CD14-positive monocyte (primary cell): ENCODE measurements at regions not wholly inside any gene's neighbourhood (a gene's known extent, or its start where the extent isn't known, plus 50 kb on each side); places are given as distances from the start of the nearest gene placed in this dataset.

Experiments
- DNase-seq, 3 donors: peaks; one replicate each; pipeline ENCODE4 v3.0.0-alpha.2; 2011 to 2022
- H2AFZ ChIP-seq: 2 replicates; pipeline ENCODE4 v1.6.0; 2012; ENCODE audit warnings: mild to moderate bottlenecking, low read depth, low read length, inconsistent platforms; ENCODE audit not compliant: insufficient read depth, poor library complexity, severe bottlenecking
- H3K27ac ChIP-seq, 2 donors: 1 replicate in 1 of 2; 2 replicates in 1 of 2; pipeline ENCODE4 v1.5.1; 2012 to 2013; ENCODE audit warnings: low read length in 2 of 2, control low read depth in 1 of 2, inconsistent platforms in 1 of 2, low read depth in 1 of 2, mild to moderate bottlenecking in 1 of 2
- H3K27me3 ChIP-seq, 2 donors: one replicate each; pipeline versions ENCODE4 v1.6.0 to v1.6.1; 2011 to 2013; ENCODE audit warnings: low read length in 2 of 2; ENCODE audit not compliant: control insufficient read depth in 2 of 2, insufficient read depth in 2 of 2
- H3K36me3 ChIP-seq, 2 donors: replicated peaks in 1 of 2; 1 replicate in 1 of 2; 2 replicates in 1 of 2; pipeline versions ENCODE4 v1.5.1 to v1.6.1; 2012 to 2013; ENCODE audit warnings: low read length in 2 of 2, control low read depth in 1 of 2, inconsistent platforms in 1 of 2, mild to moderate bottlenecking in 1 of 2; ENCODE audit not compliant: insufficient read depth in 2 of 2, control insufficient read depth in 1 of 2
- H3K4me1 ChIP-seq, 2 donors: 1 replicate in 1 of 2; 2 replicates in 1 of 2; pipeline versions ENCODE4 v1.5.1 to v1.6.1; 2012 to 2013; ENCODE audit warnings: low read length in 2 of 2, control low read depth in 1 of 2, inconsistent platforms in 1 of 2, mild to moderate bottlenecking in 1 of 2, moderate library complexity in 1 of 2; ENCODE audit not compliant: insufficient read depth in 2 of 2, control insufficient read depth in 1 of 2
- H3K4me2 ChIP-seq: replicated peaks from 2 replicates; pipeline ENCODE3; 2012; ENCODE audit warnings: low read length, moderate library complexity, mild to moderate bottlenecking; ENCODE audit not compliant: poor library complexity, severe bottlenecking; ENCODE audit errors: extremely low read depth
- H3K4me3 ChIP-seq, 3 experiments: fragments of 200-600 bp in 1 of 3; sonication (generic) in 1 of 3; replicated peaks in 1 of 3; 1 replicate in 2 of 3; 2 replicates in 1 of 3; pipeline ENCODE4 v1.5.1; 2011 to 2013; ENCODE audit warnings: low read length in 3 of 3, mild to moderate bottlenecking in 3 of 3, control low read depth in 2 of 3, low read depth in 2 of 3, inconsistent platforms in 1 of 3, moderate library complexity in 1 of 3
- H3K79me2 ChIP-seq: 2 replicates; pipeline ENCODE4 v1.6.0; 2012; ENCODE audit warnings: mild to moderate bottlenecking, control low read depth, inconsistent platforms, low read length, moderate library complexity; ENCODE audit not compliant: insufficient read depth
- H3K9ac ChIP-seq: 2 replicates; pipeline ENCODE4 v1.6.0; 2017; ENCODE audit warnings: low read length, mild to moderate bottlenecking; ENCODE audit not compliant: insufficient read depth, poor library complexity, severe bottlenecking
- H3K9me3 ChIP-seq, 2 donors: replicated peaks in 1 of 2; 1 replicate in 1 of 2; 2 replicates in 1 of 2; pipeline versions ENCODE4 v1.5.1 to v1.6.1; 2012 to 2013; ENCODE audit warnings: low read length in 2 of 2, control low read depth in 1 of 2; ENCODE audit not compliant: control insufficient read depth in 1 of 2, insufficient read depth in 1 of 2
- H4K20me1 ChIP-seq: 2 replicates; pipeline ENCODE4 v1.6.0; 2012; ENCODE audit warnings: mild to moderate bottlenecking, low read length, control low read depth, moderate library complexity; ENCODE audit not compliant: insufficient read depth
- H3K27ac Mint-ChIP-seq, 7 donors: one replicate each; pipeline ENCODE4 v1.8.0; 2020; ENCODE audit warnings: mild to moderate bottlenecking in 7 of 7, mixed read lengths in 7 of 7, moderate library complexity in 6 of 7, inconsistent platforms in 2 of 7
- H3K27me3 Mint-ChIP-seq, 3 donors: one replicate each; pipeline ENCODE4 v1.8.0; 2021 to 2022; ENCODE audit warnings: low read depth in 3 of 3, mild to moderate bottlenecking in 3 of 3, mixed read lengths in 3 of 3, moderate library complexity in 3 of 3, inconsistent platforms in 1 of 3
- H3K36me3 Mint-ChIP-seq, 2 donors: one replicate each; pipeline ENCODE4 v1.8.0; 2020; ENCODE audit warnings: mixed read lengths in 2 of 2, inconsistent platforms in 1 of 2, mild to moderate bottlenecking in 1 of 2
- H3K4me1 Mint-ChIP-seq: one replicate; pipeline ENCODE4 v1.8.0; 2020; ENCODE audit warnings: mild to moderate bottlenecking, mixed read lengths
- H3K4me3 Mint-ChIP-seq, 2 donors: one replicate each; pipeline ENCODE4 v1.8.0; 2020; ENCODE audit warnings: mild to moderate bottlenecking in 2 of 2, mixed read lengths in 2 of 2, moderate library complexity in 1 of 2
- H3K9me3 Mint-ChIP-seq, 7 donors: one replicate each; pipeline ENCODE4 v1.8.0; 2020 to 2022; ENCODE audit warnings: mixed read lengths in 7 of 7, mild to moderate bottlenecking in 6 of 7, moderate library complexity in 6 of 7, inconsistent platforms in 2 of 7
- CTCF ChIP-seq: fragments of 200-600 bp; IDR thresholded peaks from one replicate; pipeline ENCODE4 v1.8.0; 2022; ENCODE audit warnings: antibody characterized with exemption, mild to moderate bottlenecking
- whole genome bisulfite sequencing: methylation state at CpG from one replicate; pipeline ENCODE4 v1.1.5; 2013; ENCODE audit warnings: missing lambda C conversion rate; ENCODE audit not compliant: insufficient coverage; 5-methylcytosine and 5-hydroxymethylcytosine counted together
- intact Hi-C, 2 donors: fragments of 100-400 bp; cut with micrococcal nuclease; formaldehyde crosslinking; loops; one replicate each; pipeline versions ENCODE4 v1.15.0 to v1.15.1; 2023

GRCh38 chr2:3066831-3067230, 310.8 kb downstream of the EIPR1 start:
- Histone ChIP-seq H3K27ac (no peak overlapping the region), H3K36me3 (no peaks in the 10 kb centered on the region), H3K9ac (no peak overlapping the region), H4K20me1 (no peaks in the 10 kb centered on the region), H2AFZ (no peak overlapping the region), H3K4me3 (no peak overlapping the region), H3K4me1 (no peaks in the 10 kb centered on the region), H3K4me2 (no peak overlapping the region), H3K79me2 (no peaks in the 10 kb centered on the region), H3K9me3 (no peaks in the 10 kb centered on the region), H3K27me3 (no peaks in the 10 kb centered on the region)
- no peak overlapping the region for H3K4me3 Mint-ChIP-seq
- H3K4me1 Mint-ChIP-seq = no peaks in the 10 kb centered on the region
- H3K27me3 Mint-ChIP-seq = peaks cover 0 to 3% (median 0%) of the 10 kb centered on the region in 3 donors
- H3K36me3 Mint-ChIP-seq = no peaks in the 10 kb centered on the region
- TF ChIP-seq CTCF = no peak
- H3K27ac Mint-ChIP-seq = no peak overlapping the region
- DNase-seq = no peak
- intact Hi-C loops = no loop called here
- 88% methylated on average over 1 of the region's 7 CpGs for WGBS
- H3K9me3 Mint-ChIP-seq = peaks cover 0 to 7% (median 0%) of the 10 kb centered on the region in 7 donors

DNA sequence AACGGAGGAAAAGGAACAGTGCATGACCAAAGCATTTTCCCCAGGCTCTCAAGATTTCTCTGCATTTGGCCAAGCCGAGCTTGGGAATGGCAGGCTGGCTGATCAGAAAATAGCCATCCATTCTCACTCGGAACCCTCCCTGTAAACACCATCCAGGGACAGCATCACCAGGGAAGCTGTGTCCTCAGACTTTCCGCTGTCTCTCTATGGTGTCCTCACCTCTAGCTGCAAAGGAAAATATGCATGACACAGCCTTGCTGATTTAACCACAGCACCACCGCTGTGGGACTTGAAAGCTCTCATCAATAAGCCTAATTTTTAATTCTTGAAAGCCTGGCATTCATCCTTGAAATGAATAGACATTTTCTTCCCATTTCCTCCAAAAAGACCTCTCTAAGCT, 311.7 kb downstream of the EIPR1 start:
- no peak overlapping the region for H3K4me2 ChIP-seq
- no peak for DNase-seq
- Mint-ChIP-seq H3K36me3 (no peaks in the 10 kb centered on the region), H3K4me1 (no peaks in the 10 kb centered on the region), H3K27ac (no peak overlapping the region), H3K9me3 (peaks cover 0 to 7% (median 0%) of the 10 kb centered on the region in 7 donors), H3K27me3 (peaks cover 0 to 3% (median 0%) of the 10 kb centered on the region in 3 donors), H3K4me3 (no peak overlapping the region)
- 80% methylated on average over 5 of the region's 5 CpGs for WGBS
- TF ChIP-seq CTCF = no peak
- H3K79me2 ChIP-seq = no peaks in the 10 kb centered on the region
- no peaks in the 10 kb centered on the region for H4K20me1 ChIP-seq
- intact Hi-C loops = no loop called here
- H3K4me1 ChIP-seq = no peaks in the 10 kb centered on the region
- H2AFZ ChIP-seq = no peak overlapping the region
- H3K9ac ChIP-seq = no peak overlapping the region
- H3K9me3 ChIP-seq = no peaks in the 10 kb centered on the region
- H3K4me3 ChIP-seq = no peak overlapping the region
- no peaks in the 10 kb centered on the region for H3K27me3 ChIP-seq
- no peak overlapping the region for H3K27ac ChIP-seq
- no peaks in the 10 kb centered on the region for H3K36me3 ChIP-seq
